Gastrocnemius medialis (tissue), 4 donors: ENCODE measurements at regions not wholly inside any gene's neighbourhood (a gene's known extent, or its start where the extent isn't known, plus 50 kb on each side); places are given as distances from the start of the nearest gene placed in this dataset.

ENCODE experiments used
- ATAC-seq, 2 donors: fragments of 150-250 bp; one replicate each; pipeline ENCODE4 v1.9.1; 2016
- DNase-seq, 2 donors: peaks; one replicate each; pipeline ENCODE4 v3.0.0-alpha.2; 2019
- H3K27ac ChIP-seq, 4 donors: fragments of 200-600 bp; sonication (generic); 1 replicate in 1 of 4; 2 replicates in 3 of 4; pipeline ENCODE4 v1.5.1; 2016 to 2018; ENCODE audit warnings: mild to moderate bottlenecking in 2 of 4, moderate library complexity in 1 of 4
- H3K27me3 ChIP-seq, 3 donors: fragments of 200-600 bp; sonication (generic) in 2 of 3; 1 replicate in 1 of 3; 2 replicates in 2 of 3; pipeline versions ENCODE4 v1.5.1 to v1.6.0; 2016 to 2019; ENCODE audit warnings: mild to moderate bottlenecking in 1 of 3, moderate library complexity in 1 of 3
- H3K36me3 ChIP-seq, 2 donors: fragments of 200-600 bp; sonication (generic) in 1 of 2; one replicate each; pipeline ENCODE4 v1.5.1; 2017 to 2018
- H3K4me1 ChIP-seq, 2 donors: fragments of 200-600 bp; sonication (generic) in 1 of 2; one replicate each; pipeline ENCODE4 v1.5.1; 2016 to 2017; ENCODE audit warnings: mild to moderate bottlenecking in 2 of 2
- H3K4me3 ChIP-seq, 4 donors: fragments of 200-600 bp; sonication (generic) in 3 of 4; 1 replicate in 1 of 4; 2 replicates in 3 of 4; pipeline ENCODE4 v1.5.1; 2016 to 2019; ENCODE audit warnings: mild to moderate bottlenecking in 2 of 4
- H3K9me3 ChIP-seq, 3 donors: fragments of 200-600 bp; sonication (generic) in 2 of 3; 1 replicate in 1 of 3; 2 replicates in 2 of 3; pipeline ENCODE4 v1.5.1; 2016 to 2019
- CTCF ChIP-seq, 5 experiments: fragments of 450-650 bp in 3 of 5; fragments of 200-600 bp in 2 of 5; sonication (generic) in 2 of 5; IDR thresholded peaks in 4 of 5; conservative IDR thresholded peaks in 1 of 5; 1 replicate in 4 of 5; 2 replicates in 1 of 5; pipeline ENCODE4 v1.5.1; 2016 to 2019; ENCODE audit warnings: antibody characterized with exemption in 5 of 5, mild to moderate bottlenecking in 3 of 5, moderate library complexity in 3 of 5
- POLR2A ChIP-seq, 2 donors: fragments of 450-650 bp; IDR thresholded peaks; one replicate each; pipeline ENCODE4 v1.6.1; 2017; ENCODE audit warnings: antibody characterized with exemption in 2 of 2, mild to moderate bottlenecking in 2 of 2, moderate library complexity in 2 of 2
- in situ Hi-C, 4 donors: fragments of 200-750 bp; cut with MboI; loops; one replicate each; pipeline versions ENCODE4 v1.15.0 to v1.8.0; 2017; ENCODE audit warnings: low sequenced_read_pairs in 4 of 4
- intact Hi-C: fragments of 100-400 bp; cut with DNase I; formaldehyde crosslinking; loops from one replicate; pipeline ENCODE4 v1.15.1; 2023; ENCODE audit warnings: low total_unique reads

- intact Hi-C loops = no loop called here
- ATAC-seq (no peak), DNase-seq (no peak)
- no peaks in the 10 kb centered on the region for H3K36me3 ChIP-seq
- peaks cover 0 to 10% (median 0%) of the 10 kb centered on the region in 3 donors for H3K27me3 ChIP-seq
- H3K4me1 ChIP-seq = no peaks in the 10 kb centered on the region
- no peak for TF ChIP-seq CTCF (IDR thresholded peaks at IDR 0.05 in 4 of 5, conservative IDR thresholded peaks at IDR 0.05 in 1 of 5)
- no peak for TF ChIP-seq POLR2A (IDR thresholded peaks at IDR 0.05)
- no peak overlapping the region for H3K4me3 ChIP-seq
- no peaks in the 10 kb centered on the region for H3K9me3 ChIP-seq
- H3K27ac ChIP-seq = no peak overlapping the region
- in situ Hi-C loops = no loop called here
Observed at GRCh38 chr1:223490256-223490655, 97.0 kb downstream of the CCDC185 start.
